Cardiac muscle cell (in vitro differentiated cells and primary cell): ENCODE measurements at regions not wholly inside any gene's neighbourhood (a gene's known extent, or its start where the extent isn't known, plus 50 kb on each side); places are given as distances from the start of the nearest gene placed in this dataset.

Experiments used
- DNase-seq, 2 donors: peaks; one replicate each; pipeline versions ENCODE4 v3.0.0 to v3.0.0-alpha.2; 2010 to 2017; ENCODE audit warnings: low read depth in 1 of 2, low spot score in 1 of 2
- H3K27ac ChIP-seq: fragments of 200-600 bp; sonication (generic); 2 replicates; pipeline ENCODE4 v1.5.1; 2016
- H3K27me3 ChIP-seq: fragments of 200-600 bp; sonication (generic); 2 replicates; pipeline ENCODE4 v1.6.0; 2016; ENCODE audit warnings: control low read depth
- H3K36me3 ChIP-seq: fragments of 200-600 bp; sonication (generic); 2 replicates; pipeline ENCODE4 v1.5.1; 2016; ENCODE audit warnings: control low read depth
- H3K4me1 ChIP-seq: fragments of 200-600 bp; sonication (generic); 2 replicates; pipeline ENCODE4 v1.8.1; 2017; ENCODE audit warnings: low read depth, mild to moderate bottlenecking, mixed run types
- H3K4me3 ChIP-seq: fragments of 200-600 bp; sonication (generic); 2 replicates; pipeline ENCODE4 v1.5.1; 2016; ENCODE audit warnings: mild to moderate bottlenecking
- H3K9me3 ChIP-seq: fragments of 200-600 bp; sonication (generic); 2 replicates; pipeline ENCODE4 v1.5.1; 2017; ENCODE audit warnings: low read depth, mild to moderate bottlenecking, control low read depth
- CTCF ChIP-seq: IDR thresholded peaks from 2 replicates; pipeline ENCODE4 v1.5.1; 2012; ENCODE audit warnings: low read depth, mild to moderate bottlenecking, low read length

GRCh38 chr10:4436103-4436502 lies 389.9 kb upstream of the AKR1E2 start:
- no peaks in the 10 kb centered on the region for H3K9me3 ChIP-seq

GRCh38 chr10:4434516-4435071 lies 391.4 kb upstream of the AKR1E2 start:
- Histone ChIP-seq H3K9me3 (no peaks in the 10 kb centered on the region), H3K36me3 (no peaks in the 10 kb centered on the region), H3K27ac (no peak overlapping the region), H3K4me3 (no peak overlapping the region), H3K27me3 (no peaks in the 10 kb centered on the region), H3K4me1 (no peaks in the 10 kb centered on the region)
- no peak for DNase-seq
- TF ChIP-seq CTCF: no peak

More at GRCh38 chr10:4436103-4436502, 389.9 kb upstream of the AKR1E2 start:
- TF ChIP-seq CTCF: no peak
- no peak for DNase-seq
- Histone ChIP-seq H3K36me3 (no peaks in the 10 kb centered on the region), H3K4me1 (no peaks in the 10 kb centered on the region), H3K27ac (no peak overlapping the region), H3K4me3 (no peak overlapping the region), H3K27me3 (no peaks in the 10 kb centered on the region)

- H3K27me3 ChIP-seq: no peaks in the 10 kb centered on the region
- H3K9me3 ChIP-seq: no peaks in the 10 kb centered on the region
- DNase-seq: no peak
- no peak overlapping the region for H3K27ac ChIP-seq
- no peaks in the 10 kb centered on the region for H3K4me1 ChIP-seq
- TF ChIP-seq CTCF: no peak
- H3K36me3 ChIP-seq: no peaks in the 10 kb centered on the region
- no peak overlapping the region for H3K4me3 ChIP-seq
Measured at GRCh38 chr10:4434105-4434504, 391.9 kb upstream of the AKR1E2 start.

GRCh38 chr10:4431114-4431863 lies 394.7 kb upstream of the AKR1E2 start:
- DNase-seq: peak in 1 of 2 donors; percentile 22

GRCh38 chr10:4429571-4429970 lies 396.4 kb upstream of the AKR1E2 start:
- DNase-seq: no peak
- Histone ChIP-seq H3K27me3 (no peaks in the 10 kb centered on the region), H3K9me3 (no peaks in the 10 kb centered on the region), H3K4me1 (no peaks in the 10 kb centered on the region), H3K27ac (no peak overlapping the region), H3K4me3 (no peak overlapping the region), H3K36me3 (no peaks in the 10 kb centered on the region)
- TF ChIP-seq CTCF: no peak

More at GRCh38 chr10:4431114-4431863, 394.7 kb upstream of the AKR1E2 start:
- Histone ChIP-seq H3K27me3 (no peaks in the 10 kb centered on the region), H3K9me3 (no peaks in the 10 kb centered on the region), H3K4me3 (no peak overlapping the region), H3K36me3 (no peaks in the 10 kb centered on the region), H3K4me1 (no peaks in the 10 kb centered on the region), H3K27ac (no peak overlapping the region)
- no peak for TF ChIP-seq CTCF
